Endodermal cell (in vitro differentiated cells): ENCODE measurements at regions not wholly inside any gene's neighbourhood (a gene's known extent, or its start where the extent isn't known, plus 50 kb on each side); places are given as distances from the start of the nearest gene placed in this dataset.

Source experiments
- DNase-seq: peaks from one replicate; pipeline ENCODE4 v3.0.0-alpha.2; 2017
- H3K27ac ChIP-seq: 2 replicates; pipeline ENCODE4 v1.5.1; 2013; ENCODE audit warnings: mild to moderate bottlenecking, low read depth, low read length, moderate library complexity
- H3K27me3 ChIP-seq: 2 replicates; pipeline ENCODE4 v1.6.1; 2013; ENCODE audit warnings: mild to moderate bottlenecking, low read length, moderate library complexity; ENCODE audit not compliant: insufficient read depth, control insufficient read depth, poor library complexity, severe bottlenecking
- H3K36me3 ChIP-seq: 2 replicates; pipeline ENCODE4 v1.7.0; 2013; ENCODE audit warnings: mild to moderate bottlenecking, low read length, moderate library complexity; ENCODE audit not compliant: control insufficient read depth, insufficient read depth
- H3K4me1 ChIP-seq: one replicate; pipeline ENCODE4 v1.7.0; 2013; ENCODE audit warnings: low read length; ENCODE audit not compliant: control insufficient read depth, insufficient read depth
- H3K4me3 ChIP-seq: 2 replicates; pipeline ENCODE4 v1.5.1; 2013; ENCODE audit warnings: mild to moderate bottlenecking, low read length, moderate library complexity
- H3K9ac ChIP-seq: 2 replicates; pipeline ENCODE4 v1.6.1; 2013; ENCODE audit warnings: mild to moderate bottlenecking, low read length, moderate library complexity; ENCODE audit not compliant: poor library complexity, severe bottlenecking; ENCODE audit errors: extremely low read depth
- H3K9me3 ChIP-seq: 2 replicates; pipeline ENCODE4 v1.6.1; 2013; ENCODE audit warnings: mild to moderate bottlenecking, low read length, moderate library complexity; ENCODE audit not compliant: control insufficient read depth
- H3K27ac Mint-ChIP-seq: 2 replicates; pipeline ENCODE4 v1.8.0; 2020; ENCODE audit warnings: mixed read lengths
- H3K27me3 Mint-ChIP-seq: 2 replicates; pipeline ENCODE4 v1.8.0; 2021; ENCODE audit warnings: mild to moderate bottlenecking, mixed read lengths; ENCODE audit not compliant: insufficient read depth
- H3K36me3 Mint-ChIP-seq: 2 replicates; pipeline ENCODE4 v1.8.0; 2020; ENCODE audit warnings: low read depth, mixed read lengths
- H3K4me1 Mint-ChIP-seq: 2 replicates; pipeline ENCODE4 v1.8.0; 2020; ENCODE audit warnings: mixed read lengths
- H3K4me3 Mint-ChIP-seq: 2 replicates; pipeline ENCODE4 v1.8.0; 2020; ENCODE audit warnings: mild to moderate bottlenecking, moderate library complexity, mixed read lengths
- H3K9me3 Mint-ChIP-seq: 2 replicates; pipeline ENCODE4 v1.8.0; 2020; ENCODE audit warnings: mild to moderate bottlenecking, mixed read lengths
- CTCF ChIP-seq: fragments of 200-600 bp; sonication (generic); conservative IDR thresholded peaks from 2 replicates; pipeline ENCODE4 v1.5.0; 2021; ENCODE audit warnings: antibody characterized with exemption, mild to moderate bottlenecking
- WGBS, 2 experiments: methylation state at CpG; one replicate each; pipeline versions ENCODE4 v1.1.5 to v1.1.7; 2013; ENCODE audit warnings: missing lambda C conversion rate in 2 of 2, mixed read lengths in 1 of 2; ENCODE audit not compliant: insufficient coverage in 1 of 2, insufficient read length in 1 of 2; 5-methylcytosine and 5-hydroxymethylcytosine counted together

- H3K4me1 ChIP-seq = no peaks in the 10 kb centered on the region
- Mint-ChIP-seq H3K36me3 (no peaks in the 10 kb centered on the region), H3K27ac (no peak overlapping the region), H3K9me3 (peaks cover 4% of the 10 kb centered on the region), H3K27me3 (no peaks in the 10 kb centered on the region), H3K4me1 (no peaks in the 10 kb centered on the region), H3K4me3 (no peak overlapping the region)
- no peaks in the 10 kb centered on the region for H3K27me3 ChIP-seq
- no peaks in the 10 kb centered on the region for H3K9me3 ChIP-seq
- H3K36me3 ChIP-seq = no peaks in the 10 kb centered on the region
- no peak overlapping the region for H3K4me3 ChIP-seq
- TF ChIP-seq CTCF = no peak
- H3K27ac ChIP-seq = no peak overlapping the region
- peak; percentile 40 for DNase-seq
- 90 to 91% methylated on average over 1 to 2 of the region's 2 CpGs for WGBS, 2 experiments
- no peak overlapping the region for H3K9ac ChIP-seq
Observed at GRCh38 chr3:174710612-174711011, 148.5 kb upstream of the NAALADL2 start.

GRCh38 chr3:174715386-174715785 is 143.7 kb upstream of the NAALADL2 start:
- Mint-ChIP-seq H3K27me3 (no peaks in the 10 kb centered on the region), H3K36me3 (no peaks in the 10 kb centered on the region), H3K9me3 (peaks cover 4% of the 10 kb centered on the region), H3K27ac (no peak overlapping the region), H3K4me1 (no peaks in the 10 kb centered on the region), H3K4me3 (no peak overlapping the region)
- Histone ChIP-seq H3K9me3 (no peaks in the 10 kb centered on the region), H3K27me3 (no peaks in the 10 kb centered on the region), H3K4me3 (no peak overlapping the region), H3K4me1 (no peaks in the 10 kb centered on the region), H3K27ac (no peak overlapping the region), H3K36me3 (no peaks in the 10 kb centered on the region), H3K9ac (no peak overlapping the region)
- DNase-seq = no peak
- TF ChIP-seq CTCF = no peak

GRCh38 chr3:174716956-174717505 is 142.1 kb upstream of the NAALADL2 start:
- H3K4me3 ChIP-seq = no peak overlapping the region
- Mint-ChIP-seq H3K4me1 (no peaks in the 10 kb centered on the region), H3K4me3 (no peak overlapping the region), H3K27me3 (no peaks in the 10 kb centered on the region), H3K36me3 (no peaks in the 10 kb centered on the region), H3K9me3 (peaks cover 4% of the 10 kb centered on the region), H3K27ac (no peak overlapping the region)
- no peaks in the 10 kb centered on the region for H3K36me3 ChIP-seq
- no peak for DNase-seq
- H3K9me3 ChIP-seq = no peaks in the 10 kb centered on the region
- no peaks in the 10 kb centered on the region for H3K4me1 ChIP-seq
- no peak overlapping the region for H3K27ac ChIP-seq
- H3K27me3 ChIP-seq = no peaks in the 10 kb centered on the region
- no peak overlapping the region for H3K9ac ChIP-seq
- 90 to 100% methylated on average over 1 to 2 of the region's 2 CpGs for WGBS, 2 experiments
- no peak for TF ChIP-seq CTCF
